DOHH2 (cell line): ENCODE measurements at regions not wholly inside any gene's neighbourhood (a gene's known extent, or its start where the extent isn't known, plus 50 kb on each side); places are given as distances from the start of the nearest gene placed in this dataset.

Experiments
- H3F3A ChIP-seq: fragments of 200-600 bp; sonication (generic), shearing (Covaris generic); 2 replicates; pipeline ENCODE4 v1.6.0; 2016; ENCODE audit warnings: antibody characterized with exemption, mild to moderate bottlenecking; ENCODE audit not compliant: control insufficient read depth, insufficient read depth
- H3K27ac ChIP-seq: fragments of 200-600 bp; sonication (generic); 2 replicates; pipeline ENCODE4 v1.5.1; 2014; ENCODE audit warnings: low read depth, mild to moderate bottlenecking, low read length, moderate library complexity
- H3K27me3 ChIP-seq: fragments of 200-600 bp; sonication (generic); 2 replicates; pipeline ENCODE4 v1.6.1; 2014; ENCODE audit warnings: mild to moderate bottlenecking, low read length, mixed read lengths; ENCODE audit not compliant: control insufficient read depth
- H3K36me3 ChIP-seq: fragments of 200-600 bp; sonication (generic); 2 replicates; pipeline ENCODE4 v1.6.1; 2014; ENCODE audit warnings: mild to moderate bottlenecking, low read length, moderate library complexity, mixed read lengths; ENCODE audit not compliant: control insufficient read depth
- H3K4me1 ChIP-seq: fragments of 200-600 bp; sonication (generic); 2 replicates; pipeline ENCODE4 v1.6.1; 2014; ENCODE audit warnings: mild to moderate bottlenecking, low read length, mixed read lengths; ENCODE audit not compliant: control insufficient read depth
- H3K4me2 ChIP-seq: fragments of 200-600 bp; sonication (generic); 2 replicates; pipeline ENCODE4 v1.6.0; 2014; ENCODE audit warnings: mild to moderate bottlenecking, low read length, moderate library complexity
- H3K4me3 ChIP-seq: fragments of 200-600 bp; sonication (generic); 2 replicates; pipeline ENCODE4 v1.5.1; 2014; ENCODE audit warnings: mild to moderate bottlenecking, low read length, mixed read lengths
- H3K79me2 ChIP-seq: fragments of 200-600 bp; sonication (generic); 2 replicates; pipeline ENCODE4 v1.6.1; 2014; ENCODE audit warnings: mild to moderate bottlenecking, low read length, mixed read lengths; ENCODE audit not compliant: control insufficient read depth
- H3K9me2 ChIP-seq: fragments of 200-600 bp; sonication (generic); replicated peaks from 2 replicates; pipeline ENCODE4 v1.6.1; 2014; ENCODE audit warnings: mild to moderate bottlenecking, low read length, mixed read lengths; ENCODE audit not compliant: control insufficient read depth
- H3K9me3 ChIP-seq: fragments of 200-600 bp; sonication (generic); 2 replicates; pipeline ENCODE4 v1.6.1; 2014; ENCODE audit warnings: antibody characterized with exemption, low read length, mixed read lengths; ENCODE audit not compliant: control insufficient read depth, insufficient read depth
- H4K20me1 ChIP-seq: fragments of 200-600 bp; sonication (generic); 2 replicates; pipeline ENCODE4 v1.6.0; 2014; ENCODE audit warnings: low read depth, mild to moderate bottlenecking, antibody characterized with exemption, low read length, moderate library complexity; ENCODE audit not compliant: control insufficient read depth, insufficient read depth
- CTCF ChIP-seq: fragments of 200-600 bp; sonication (generic); IDR thresholded peaks from one replicate; pipeline ENCODE4 v1.5.1; 2014; ENCODE audit warnings: antibody characterized with exemption, mild to moderate bottlenecking, low read depth, low read length; ENCODE audit not compliant: poor library complexity, severe bottlenecking
- EZH2phosphoT487 ChIP-seq: fragments of 200-600 bp; sonication (generic); IDR thresholded peaks from 2 replicates; pipeline ENCODE4 v1.6.1; 2017; ENCODE audit warnings: borderline replicate concordance, mild to moderate bottlenecking, antibody characterized with exemption, low read length, moderate library complexity, mixed read lengths

- Histone ChIP-seq H3K4me1 (no peaks in the 10 kb centered on the region), H3K4me3 (no peak overlapping the region), H3F3A (no peaks in the 10 kb centered on the region), H3K9me3 (no peaks in the 10 kb centered on the region), H3K36me3 (no peaks in the 10 kb centered on the region), H4K20me1 (no peaks in the 10 kb centered on the region), H3K27me3 (no peaks in the 10 kb centered on the region), H3K27ac (no peak overlapping the region), H3K4me2 (no peak overlapping the region), H3K9me2 (no peaks in the 10 kb centered on the region), H3K79me2 (no peaks in the 10 kb centered on the region)
- no peak for TF ChIP-seq CTCF
- TF ChIP-seq EZH2phosphoT487, result no peak
Observed at GRCh38 chr1:228906223-228906860, 171.1 kb downstream of the RHOU start.

- Histone ChIP-seq H3K79me2 (no peaks in the 10 kb centered on the region), H3K4me1 (no peaks in the 10 kb centered on the region), H4K20me1 (no peaks in the 10 kb centered on the region), H3K4me2 (no peak overlapping the region), H3K36me3 (no peaks in the 10 kb centered on the region), H3K4me3 (no peak overlapping the region), H3K27ac (no peak overlapping the region), H3K27me3 (no peaks in the 10 kb centered on the region), H3K9me2 (no peaks in the 10 kb centered on the region), H3F3A (no peaks in the 10 kb centered on the region), H3K9me3 (no peaks in the 10 kb centered on the region)
- no peak for TF ChIP-seq EZH2phosphoT487
- no peak for TF ChIP-seq CTCF
Observed at GRCh38 chr1:228911225-228912210, 176.2 kb downstream of the RHOU start.

- Histone ChIP-seq H3K27ac (no peak overlapping the region), H3K9me3 (no peaks in the 10 kb centered on the region)
Observed at GRCh38 chr1:228913626-228914414, 178.5 kb downstream of the RHOU start.

More at GRCh38 chr1:228913626-228914414, 178.5 kb downstream of the RHOU start:
- Histone ChIP-seq H3K4me2 (no peak overlapping the region), H3K4me3 (no peak overlapping the region), H3K9me2 (no peaks in the 10 kb centered on the region), H3K79me2 (no peaks in the 10 kb centered on the region), H3K36me3 (no peaks in the 10 kb centered on the region), H3K27me3 (no peaks in the 10 kb centered on the region), H3F3A (no peaks in the 10 kb centered on the region), H3K4me1 (no peaks in the 10 kb centered on the region), H4K20me1 (no peaks in the 10 kb centered on the region)
- no peak for TF ChIP-seq CTCF
- TF ChIP-seq EZH2phosphoT487, result no peak
